ENCODE measurements at regions not wholly inside any gene's neighbourhood (a gene's known extent, or its start where the extent isn't known, plus 50 kb on each side); places are given as distances from the start of the nearest gene placed in this dataset.

- H3K4me3 Mint-ChIP-seq: no peak overlapping the region
- H3K36me3 Mint-ChIP-seq (ENCODE audit: low read depth): peaks cover 13% of the 10 kb centered on the region
- no peak overlapping the region for H3K27ac Mint-ChIP-seq
- peaks cover 16% of the 10 kb centered on the region for H3K9me3 Mint-ChIP-seq
- DNase-seq: no peak
- no peak for TF ChIP-seq CTCF (IDR thresholded peaks at IDR 0.05)
- H3K4me1 Mint-ChIP-seq: peaks cover 18% of the 10 kb centered on the region
- no peaks in the 10 kb centered on the region for H3K27me3 Mint-ChIP-seq (ENCODE audit: low read depth, poor library complexity)
Observed at GRCh38 chr7:81433692-81434331, 336.0 kb downstream of the HGF start.

- no peak for DNase-seq
- no peak overlapping the region for H3K4me3 Mint-ChIP-seq
- no peaks in the 10 kb centered on the region for H3K27me3 Mint-ChIP-seq (ENCODE audit: low read depth, poor library complexity)
- no peak overlapping the region for H3K27ac Mint-ChIP-seq
- no peak for TF ChIP-seq CTCF (IDR thresholded peaks at IDR 0.05)
- peaks cover 16% of the 10 kb centered on the region for H3K9me3 Mint-ChIP-seq
- H3K36me3 Mint-ChIP-seq (ENCODE audit: low read depth): peaks cover 13% of the 10 kb centered on the region
- H3K4me1 Mint-ChIP-seq: peaks cover 18% of the 10 kb centered on the region
Observed at GRCh38 chr7:81433206-81433605, 336.6 kb downstream of the HGF start.

- Mint-ChIP-seq H3K36me3 (ENCODE audit: low read depth) (peaks cover 1% of the 10 kb centered on the region), H3K4me3 (no peak overlapping the region), H3K4me1 (peaks cover 18% of the 10 kb centered on the region), H3K9me3 (no peaks in the 10 kb centered on the region), H3K27ac (no peak overlapping the region), H3K27me3 (ENCODE audit: low read depth, poor library complexity) (no peaks in the 10 kb centered on the region)
- no peak for DNase-seq
- no peak for TF ChIP-seq CTCF (IDR thresholded peaks at IDR 0.05)
Observed at GRCh38 chr7:81430761-81431160, 339.1 kb downstream of the HGF start.

GRCh38 chr7:81430150-81430549 is 339.7 kb downstream of the HGF start:
- H3K4me3 Mint-ChIP-seq: no peak overlapping the region
- H3K27me3 Mint-ChIP-seq (ENCODE audit: low read depth, poor library complexity): no peaks in the 10 kb centered on the region
- no peaks in the 10 kb centered on the region for H3K36me3 Mint-ChIP-seq (ENCODE audit: low read depth)
- peaks cover 18% of the 10 kb centered on the region for H3K4me1 Mint-ChIP-seq
- TF ChIP-seq CTCF (IDR thresholded peaks at IDR 0.05): no peak
- no peak for DNase-seq
- H3K9me3 Mint-ChIP-seq: no peaks in the 10 kb centered on the region
- peak overlapping the region; percentile 44 for H3K27ac Mint-ChIP-seq

GRCh38 chr7:81427461-81427860 is 342.4 kb downstream of the HGF start:
- no peak for DNase-seq
- H3K27me3 Mint-ChIP-seq (ENCODE audit: low read depth, poor library complexity): no peaks in the 10 kb centered on the region
- H3K4me1 Mint-ChIP-seq: peaks cover 18% of the 10 kb centered on the region
- no peaks in the 10 kb centered on the region for H3K9me3 Mint-ChIP-seq
- no peak for TF ChIP-seq CTCF (IDR thresholded peaks at IDR 0.05)
- H3K4me3 Mint-ChIP-seq: no peak overlapping the region
- H3K36me3 Mint-ChIP-seq (ENCODE audit: low read depth): no peaks in the 10 kb centered on the region
- H3K27ac Mint-ChIP-seq: no peak overlapping the region

GRCh38 chr7:81420526-81421226 is 349.2 kb downstream of the HGF start:
- Mint-ChIP-seq H3K9me3 (no peaks in the 10 kb centered on the region), H3K4me3 (no peak overlapping the region), H3K27ac (no peak overlapping the region), H3K27me3 (ENCODE audit: low read depth, poor library complexity) (no peaks in the 10 kb centered on the region), H3K4me1 (peaks cover 10% of the 10 kb centered on the region), H3K36me3 (ENCODE audit: low read depth) (no peaks in the 10 kb centered on the region)
- DNase-seq: no peak
- TF ChIP-seq CTCF (IDR thresholded peaks at IDR 0.05): no peak

All from nephron progenitor cell (in vitro differentiated cells).